ENCODE measurements at regions not wholly inside any gene's neighbourhood (a gene's known extent, or its start where the extent isn't known, plus 50 kb on each side); places are given as distances from the start of the nearest gene placed in this dataset.

DNA sequence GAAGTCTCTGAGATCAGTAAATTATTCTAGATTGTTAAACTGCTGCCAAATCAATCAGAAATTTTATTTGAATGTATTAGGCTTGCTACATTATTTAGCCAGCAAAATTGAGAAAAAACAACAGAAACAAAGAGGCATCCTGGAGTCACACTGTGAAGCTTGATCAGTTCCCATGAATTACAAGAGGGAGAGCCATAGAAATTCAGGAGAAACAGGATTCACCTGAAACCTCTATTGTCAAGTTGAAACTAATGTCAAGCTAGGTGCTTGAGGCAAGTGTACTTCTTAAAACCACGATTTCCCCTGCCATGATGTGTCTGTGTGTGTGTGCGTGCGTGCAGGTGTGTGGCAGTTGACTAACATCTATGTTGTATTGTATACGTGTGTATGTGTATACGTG, 439.1 kb upstream of the NOX3 start:
- no peak for DNase-seq
- Histone ChIP-seq H3K4me1 (no peaks in the 10 kb centered on the region), H3K9me3 (peaks cover 0 to 2% (median 0%) of the 10 kb centered on the region in 12 donors), H3K27me3 (no peaks in the 10 kb centered on the region), H3K36me3 (no peaks in the 10 kb centered on the region), H3K27ac (no peak overlapping the region), H3K4me3 (no peak overlapping the region)
- no peak for ATAC-seq
- TF ChIP-seq POLR2A (IDR thresholded peaks at IDR 0.05) = no peak
- TF ChIP-seq, protein P1, sequence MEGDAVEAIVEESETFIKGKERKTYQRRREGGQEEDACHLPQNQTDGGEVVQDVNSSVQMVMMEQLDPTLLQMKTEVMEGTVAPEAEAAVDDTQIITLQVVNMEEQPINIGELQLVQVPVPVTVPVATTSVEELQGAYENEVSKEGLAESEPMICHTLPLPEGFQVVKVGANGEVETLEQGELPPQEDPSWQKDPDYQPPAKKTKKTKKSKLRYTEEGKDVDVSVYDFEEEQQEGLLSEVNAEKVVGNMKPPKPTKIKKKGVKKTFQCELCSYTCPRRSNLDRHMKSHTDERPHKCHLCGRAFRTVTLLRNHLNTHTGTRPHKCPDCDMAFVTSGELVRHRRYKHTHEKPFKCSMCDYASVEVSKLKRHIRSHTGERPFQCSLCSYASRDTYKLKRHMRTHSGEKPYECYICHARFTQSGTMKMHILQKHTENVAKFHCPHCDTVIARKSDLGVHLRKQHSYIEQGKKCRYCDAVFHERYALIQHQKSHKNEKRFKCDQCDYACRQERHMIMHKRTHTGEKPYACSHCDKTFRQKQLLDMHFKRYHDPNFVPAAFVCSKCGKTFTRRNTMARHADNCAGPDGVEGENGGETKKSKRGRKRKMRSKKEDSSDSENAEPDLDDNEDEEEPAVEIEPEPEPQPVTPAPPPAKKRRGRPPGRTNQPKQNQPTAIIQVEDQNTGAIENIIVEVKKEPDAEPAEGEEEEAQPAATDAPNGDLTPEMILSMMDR (IDR thresholded peaks at IDR 0.05) = no peak
- intact Hi-C loops (cut with DNase I) = no loop called here
- 77 to 88% (median 83%) methylated on average over 5 of the region's 5 CpGs for WGBS, 4 donors

DNA sequence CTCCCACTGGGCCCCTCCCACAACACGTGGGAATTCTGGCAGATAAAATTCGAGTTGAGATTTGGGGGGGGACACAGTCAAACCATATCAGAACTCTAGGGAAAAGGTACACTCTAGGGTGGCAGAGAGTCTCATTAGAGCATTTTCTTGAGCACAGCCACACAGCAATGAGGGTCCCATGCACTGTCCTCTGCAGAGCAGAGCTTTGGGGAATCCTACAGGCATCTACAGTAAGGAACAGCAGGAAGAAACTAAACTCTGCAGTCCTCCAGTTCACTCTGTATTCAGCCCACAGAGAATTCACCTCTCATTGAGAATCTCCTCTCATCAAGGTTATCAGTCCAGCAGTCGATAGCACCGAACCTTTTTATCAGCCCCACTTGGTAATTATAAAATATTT, 438.6 kb upstream of the NOX3 start:
- no peak overlapping the region for H3K27ac ChIP-seq
- H3K36me3 ChIP-seq = no peaks in the 10 kb centered on the region
- no peaks in the 10 kb centered on the region for H3K4me1 ChIP-seq
- DNase-seq (no peak), ATAC-seq (no peak)
- WGBS, 4 donors = 53 to 67% (median 64%) methylated on average over 4 of the region's 4 CpGs
- intact Hi-C loops (cut with DNase I) = no loop called here
- no peak for TF ChIP-seq POLR2A (IDR thresholded peaks at IDR 0.05)
- TF ChIP-seq, protein P1 (IDR thresholded peaks at IDR 0.05) = no peak
- no peak overlapping the region for H3K4me3 ChIP-seq
- peaks cover 0 to 2% (median 0%) of the 10 kb centered on the region in 12 donors for H3K9me3 ChIP-seq
- no peaks in the 10 kb centered on the region for H3K27me3 ChIP-seq

- DNase-seq (no peak), ATAC-seq (no peak)
- H3K4me1 ChIP-seq = no peaks in the 10 kb centered on the region
- intact Hi-C loops (cut with DNase I) = no loop called here
- WGBS, 4 donors = 47 to 94% (median 90%) methylated on average over 2 of the region's 2 CpGs
- no peak overlapping the region for H3K27ac ChIP-seq
- no peak overlapping the region for H3K4me3 ChIP-seq
- no peaks in the 10 kb centered on the region for H3K27me3 ChIP-seq
- TF ChIP-seq POLR2A (IDR thresholded peaks at IDR 0.05) = no peak
- TF ChIP-seq, protein P1 (IDR thresholded peaks at IDR 0.05) = no peak
- no peaks in the 10 kb centered on the region for H3K9me3 ChIP-seq
- no peaks in the 10 kb centered on the region for H3K36me3 ChIP-seq
These were observed 434.8 kb upstream of the NOX3 start for GRCh38 chr6:155890409-155890808.

GRCh38 chr6:155889410-155889809, 433.8 kb upstream of the NOX3 start:
- ATAC-seq = no peak
- WGBS, 4 donors = 77 to 85% (median 82%) methylated on average over 3 of the region's 3 CpGs
- no peak for DNase-seq
- intact Hi-C loops (cut with DNase I) = no loop called here
- H3K27ac ChIP-seq = no peak overlapping the region
- no peaks in the 10 kb centered on the region for H3K36me3 ChIP-seq
- no peaks in the 10 kb centered on the region for H3K4me1 ChIP-seq
- TF ChIP-seq POLR2A (IDR thresholded peaks at IDR 0.05) = no peak
- TF ChIP-seq, protein P1 (IDR thresholded peaks at IDR 0.05) = no peak
- no peak overlapping the region for H3K4me3 ChIP-seq
- H3K27me3 ChIP-seq = no peaks in the 10 kb centered on the region
- no peaks in the 10 kb centered on the region for H3K9me3 ChIP-seq
